ENCODE measurements at regions not wholly inside any gene's neighbourhood (a gene's known extent, or its start where the extent isn't known, plus 50 kb on each side); places are given as distances from the start of the nearest gene placed in this dataset.
"Not testable (repeated sequence)": the region's sequence is repeated elsewhere in the genome, so short reads cannot be mapped to it uniquely, and the experiment has no call there.

- no peak overlapping the region for H3K4me3 ChIP-seq (ENCODE audit: low read length)
- H3K27me3 ChIP-seq (ENCODE audit: insufficient read depth, low read length) = no peaks in the 10 kb centered on the region
- H3K9ac ChIP-seq (ENCODE audit: low read depth, low read length) = no peak overlapping the region
- no peaks in the 10 kb centered on the region for H3K9me3 ChIP-seq (ENCODE audit: insufficient read depth, low read depth, low read length)
- no peaks in the 10 kb centered on the region for H3K36me3 ChIP-seq (ENCODE audit: insufficient read depth, low read length)
- 78% methylated on average over 6 of the region's 6 CpGs for WGBS
- H3K27ac ChIP-seq (ENCODE audit: low read depth, low read length) = no peak overlapping the region
- H3K4me1 ChIP-seq (ENCODE audit: insufficient read depth, low read length) = no peaks in the 10 kb centered on the region
Observed at GRCh38 chr2:210912779-210913178, 356.4 kb downstream of the CPS1 start.

GRCh38 chr2:210913461-210913860 lies 357.1 kb downstream of the CPS1 start:
- WGBS = 100% methylated on average over 1 of the region's 2 CpGs
- Histone ChIP-seq H3K27me3 (ENCODE audit: insufficient read depth, low read length) (no peaks in the 10 kb centered on the region), H3K4me3 (ENCODE audit: low read length) (no peak overlapping the region)

GRCh38 chr2:210915912-210916311 lies 359.5 kb downstream of the CPS1 start:
- Histone ChIP-seq H3K4me1 (ENCODE audit: insufficient read depth, low read length) (no peaks in the 10 kb centered on the region), H3K27me3 (ENCODE audit: insufficient read depth, low read length) (no peaks in the 10 kb centered on the region), H3K4me3 (ENCODE audit: low read length) (no peak overlapping the region), H3K27ac (ENCODE audit: low read depth, low read length) (no peak overlapping the region), H3K36me3 (ENCODE audit: insufficient read depth, low read length) (no peaks in the 10 kb centered on the region), H3K9ac (ENCODE audit: low read depth, low read length) (no peak overlapping the region), H3K9me3 (ENCODE audit: insufficient read depth, low read depth, low read length) (no peaks in the 10 kb centered on the region)
- WGBS = 100% methylated on average over 1 of the region's 1 CpG

More at GRCh38 chr2:210913461-210913860, 357.1 kb downstream of the CPS1 start:
- H3K9me3 ChIP-seq (ENCODE audit: insufficient read depth, low read depth, low read length) = no peaks in the 10 kb centered on the region
- H3K27ac ChIP-seq (ENCODE audit: low read depth, low read length) = no peak overlapping the region
- no peaks in the 10 kb centered on the region for H3K36me3 ChIP-seq (ENCODE audit: insufficient read depth, low read length)
- no peak overlapping the region for H3K9ac ChIP-seq (ENCODE audit: low read depth, low read length)
- no peaks in the 10 kb centered on the region for H3K4me1 ChIP-seq (ENCODE audit: insufficient read depth, low read length)

- H3K27ac ChIP-seq (ENCODE audit: low read depth, low read length) = no peak overlapping the region
- no peak overlapping the region for H3K9ac ChIP-seq (ENCODE audit: low read depth, low read length)
- H3K4me3 ChIP-seq (ENCODE audit: low read length) = no peak overlapping the region
- 67% methylated on average over 4 of the region's 4 CpGs for WGBS
- no peaks in the 10 kb centered on the region for H3K36me3 ChIP-seq (ENCODE audit: insufficient read depth, low read length)
- no peaks in the 10 kb centered on the region for H3K4me1 ChIP-seq (ENCODE audit: insufficient read depth, low read length)
- no peaks in the 10 kb centered on the region for H3K9me3 ChIP-seq (ENCODE audit: insufficient read depth, low read depth, low read length)
- no peaks in the 10 kb centered on the region for H3K27me3 ChIP-seq (ENCODE audit: insufficient read depth, low read length)
Observed at GRCh38 chr2:210917465-210917864, 361.1 kb downstream of the CPS1 start.

GRCh38 chr2:210919128-210919527 lies 362.7 kb downstream of the CPS1 start:
- H3K9ac ChIP-seq (ENCODE audit: low read depth, low read length) = no peak overlapping the region
- H3K4me1 ChIP-seq (ENCODE audit: insufficient read depth, low read length) = no peaks in the 10 kb centered on the region
- no peaks in the 10 kb centered on the region for H3K27me3 ChIP-seq (ENCODE audit: insufficient read depth, low read length)
- no peaks in the 10 kb centered on the region for H3K9me3 ChIP-seq (ENCODE audit: insufficient read depth, low read depth, low read length)
- H3K4me3 ChIP-seq (ENCODE audit: low read length) = no peak overlapping the region
- H3K36me3 ChIP-seq (ENCODE audit: insufficient read depth, low read length) = no peaks in the 10 kb centered on the region
- no peak overlapping the region for H3K27ac ChIP-seq (ENCODE audit: low read depth, low read length)

GRCh38 chr2:210922419-210922818 lies 366.0 kb downstream of the CPS1 start:
- Histone ChIP-seq H3K9me3 (ENCODE audit: insufficient read depth, low read depth, low read length) (no peaks in the 10 kb centered on the region), H3K9ac (ENCODE audit: low read depth, low read length) (no peak overlapping the region), H3K27me3 (ENCODE audit: insufficient read depth, low read length) (no peaks in the 10 kb centered on the region), H3K36me3 (ENCODE audit: insufficient read depth, low read length) (no peaks in the 10 kb centered on the region), H3K4me1 (ENCODE audit: insufficient read depth, low read length) (no peaks in the 10 kb centered on the region), H3K4me3 (ENCODE audit: low read length) (no peak overlapping the region), H3K27ac (ENCODE audit: low read depth, low read length) (no peak overlapping the region)
- no CpG with 5 or more reads among the region's 1 CpG for WGBS

GRCh38 chr2:210928714-210929113 lies 372.3 kb downstream of the CPS1 start:
- H3K9ac ChIP-seq (ENCODE audit: low read depth, low read length) = no peak overlapping the region
- no peaks in the 10 kb centered on the region for H3K4me1 ChIP-seq (ENCODE audit: insufficient read depth, low read length)
- H3K27ac ChIP-seq (ENCODE audit: low read depth, low read length) = no peak overlapping the region
- no peaks in the 10 kb centered on the region for H3K36me3 ChIP-seq (ENCODE audit: insufficient read depth, low read length)
- no peaks in the 10 kb centered on the region for H3K27me3 ChIP-seq (ENCODE audit: insufficient read depth, low read length)
- no peaks in the 10 kb centered on the region for H3K9me3 ChIP-seq (ENCODE audit: insufficient read depth, low read depth, low read length)
- WGBS = 91% methylated on average over 2 of the region's 2 CpGs
- no peak overlapping the region for H3K4me3 ChIP-seq (ENCODE audit: low read length)

- H3K27me3 ChIP-seq (ENCODE audit: insufficient read depth, low read length) = no peaks in the 10 kb centered on the region
- WGBS = 96% methylated on average over 3 of the region's 3 CpGs
- no peaks in the 10 kb centered on the region for H3K36me3 ChIP-seq (ENCODE audit: insufficient read depth, low read length)
- no peak overlapping the region for H3K9ac ChIP-seq (ENCODE audit: low read depth, low read length)
- H3K27ac ChIP-seq (ENCODE audit: low read depth, low read length) = no peak overlapping the region
- H3K4me3 ChIP-seq (ENCODE audit: low read length) = no peak overlapping the region
- 0 out of 2 replicates have a peak, but pooled peaks cover 4% of the 10 kb centered on the region for H3K4me1 ChIP-seq (ENCODE audit: insufficient read depth, low read length)
- no peaks in the 10 kb centered on the region for H3K9me3 ChIP-seq (ENCODE audit: insufficient read depth, low read depth, low read length)
Observed at GRCh38 chr2:210938228-210938627, 381.8 kb downstream of the CPS1 start.

GRCh38 chr2:210946395-210946794 lies 390.0 kb downstream of the CPS1 start:
- H3K4me3 ChIP-seq (ENCODE audit: low read length) = no peak overlapping the region
- H3K4me1 ChIP-seq (ENCODE audit: insufficient read depth, low read length) = no peaks in the 10 kb centered on the region
- no peak overlapping the region for H3K27ac ChIP-seq (ENCODE audit: low read depth, low read length)
- H3K9me3 ChIP-seq (ENCODE audit: insufficient read depth, low read depth, low read length) = no peaks in the 10 kb centered on the region
- WGBS = 85% methylated on average over 1 of the region's 2 CpGs
- H3K27me3 ChIP-seq (ENCODE audit: insufficient read depth, low read length) = no peaks in the 10 kb centered on the region
- H3K9ac ChIP-seq (ENCODE audit: low read depth, low read length) = no peak overlapping the region
- H3K36me3 ChIP-seq (ENCODE audit: insufficient read depth, low read length) = no peaks in the 10 kb centered on the region

- not testable (repeated sequence) for H3K9ac ChIP-seq (ENCODE audit: low read depth, low read length); H3K9me3 ChIP-seq (ENCODE audit: insufficient read depth, low read depth, low read length); H3K27ac ChIP-seq (ENCODE audit: low read depth, low read length); H3K27me3 ChIP-seq (ENCODE audit: insufficient read depth, low read length); H3K36me3 ChIP-seq (ENCODE audit: insufficient read depth, low read length); H3K4me3 ChIP-seq (ENCODE audit: low read length); H3K4me1 ChIP-seq (ENCODE audit: insufficient read depth, low read length)
- WGBS = 94% methylated on average over 41 of the region's 41 CpGs
Observed at GRCh38 chr2:210950434-210951060, 394.1 kb downstream of the CPS1 start.

GRCh38 chr2:210954386-210954907 lies 398.0 kb downstream of the CPS1 start:
- H3K4me3 ChIP-seq (ENCODE audit: low read length) = no peak overlapping the region
- H3K9me3 ChIP-seq (ENCODE audit: insufficient read depth, low read depth, low read length) = no peaks in the 10 kb centered on the region
- H3K9ac ChIP-seq (ENCODE audit: low read depth, low read length) = no peak overlapping the region
- 92% methylated on average over 2 of the region's 2 CpGs for WGBS
- H3K4me1 ChIP-seq (ENCODE audit: insufficient read depth, low read length) = no peaks in the 10 kb centered on the region
- H3K36me3 ChIP-seq (ENCODE audit: insufficient read depth, low read length) = no peaks in the 10 kb centered on the region
- H3K27ac ChIP-seq (ENCODE audit: low read depth, low read length) = no peak overlapping the region
- H3K27me3 ChIP-seq (ENCODE audit: insufficient read depth, low read length) = no peaks in the 10 kb centered on the region

- H3K9ac ChIP-seq (ENCODE audit: low read depth, low read length) = no peak overlapping the region
- no peaks in the 10 kb centered on the region for H3K27me3 ChIP-seq (ENCODE audit: insufficient read depth, low read length)
- no peaks in the 10 kb centered on the region for H3K9me3 ChIP-seq (ENCODE audit: insufficient read depth, low read depth, low read length)
- H3K27ac ChIP-seq (ENCODE audit: low read depth, low read length) = no peak overlapping the region
- no peak overlapping the region for H3K4me3 ChIP-seq (ENCODE audit: low read length)
- no peaks in the 10 kb centered on the region for H3K4me1 ChIP-seq (ENCODE audit: insufficient read depth, low read length)
- no peaks in the 10 kb centered on the region for H3K36me3 ChIP-seq (ENCODE audit: insufficient read depth, low read length)
- 83% methylated on average over 2 of the region's 3 CpGs for WGBS
Observed at GRCh38 chr2:210955591-210955990, 399.2 kb downstream of the CPS1 start.
